ENCODE measurements at regions not wholly inside any gene's neighbourhood (a gene's known extent, or its start where the extent isn't known, plus 50 kb on each side); places are given as distances from the start of the nearest gene placed in this dataset.

GRCh38 chr3:164340273-164340672, 738.0 kb downstream of the SI start:
- no peak for TF ChIP-seq EZH2 (IDR thresholded peaks at IDR 0.05; ENCODE audit: borderline replicate concordance, low read length)
- TF ChIP-seq CTCF (IDR thresholded peaks at IDR 0.05; ENCODE audit: low read length), result no peak
